ENCODE measurements at regions not wholly inside any gene's neighbourhood (a gene's known extent, or its start where the extent isn't known, plus 50 kb on each side); places are given as distances from the start of the nearest gene placed in this dataset.

DNA sequence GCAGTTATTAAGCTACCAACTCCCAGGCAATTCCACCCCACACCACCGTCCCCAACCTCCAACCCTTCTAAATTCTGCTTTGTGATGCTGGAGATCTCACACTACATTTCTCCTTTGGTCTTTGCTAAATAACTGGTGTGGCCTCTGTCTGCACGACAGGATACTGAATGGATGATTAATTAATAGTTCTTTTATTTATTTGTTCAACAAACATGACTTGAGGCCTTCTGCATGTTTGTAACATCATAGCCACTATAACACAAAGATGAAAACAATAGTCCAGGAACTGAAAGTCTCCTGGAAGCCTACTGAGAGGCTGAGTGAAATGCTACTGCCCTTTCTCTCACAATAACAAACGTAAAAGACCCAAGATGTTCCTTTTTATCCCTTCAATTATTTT is 609.5 kb upstream of the UBE2E2 start:
- TF ChIP-seq, protein P1, sequence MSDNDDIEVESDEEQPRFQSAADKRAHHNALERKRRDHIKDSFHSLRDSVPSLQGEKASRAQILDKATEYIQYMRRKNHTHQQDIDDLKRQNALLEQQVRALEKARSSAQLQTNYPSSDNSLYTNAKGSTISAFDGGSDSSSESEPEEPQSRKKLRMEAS (IDR thresholded peaks at IDR 0.05; ENCODE audit: insufficient read depth, insufficient read length), result no peak
- TF ChIP-seq FOS (IDR thresholded peaks at IDR 0.05; ENCODE audit: borderline replicate concordance, insufficient read depth, low read length) (no peak), POLR2AphosphoS5 (IDR thresholded peaks at IDR 0.05; ENCODE audit: insufficient read depth, low read depth, low read length) (no peak), EZH2 (IDR thresholded peaks at IDR 0.05; ENCODE audit: borderline replicate concordance, low read depth, low read length, severe bottlenecking) (no peak), POLR2A (IDR thresholded peaks at IDR 0.05; ENCODE audit: low read depth, low read length) (no peak), MYC (IDR thresholded peaks at IDR 0.05; ENCODE audit: low read depth, low read length) (no peak), JUN (IDR thresholded peaks at IDR 0.05; ENCODE audit: borderline replicate concordance, insufficient read depth, insufficient read length, low read depth) (no peak), GATA2 (IDR thresholded peaks at IDR 0.05; ENCODE audit: insufficient read depth, insufficient read length, low read depth, low read length) (no peak)
- TF ChIP-seq, protein P2, sequence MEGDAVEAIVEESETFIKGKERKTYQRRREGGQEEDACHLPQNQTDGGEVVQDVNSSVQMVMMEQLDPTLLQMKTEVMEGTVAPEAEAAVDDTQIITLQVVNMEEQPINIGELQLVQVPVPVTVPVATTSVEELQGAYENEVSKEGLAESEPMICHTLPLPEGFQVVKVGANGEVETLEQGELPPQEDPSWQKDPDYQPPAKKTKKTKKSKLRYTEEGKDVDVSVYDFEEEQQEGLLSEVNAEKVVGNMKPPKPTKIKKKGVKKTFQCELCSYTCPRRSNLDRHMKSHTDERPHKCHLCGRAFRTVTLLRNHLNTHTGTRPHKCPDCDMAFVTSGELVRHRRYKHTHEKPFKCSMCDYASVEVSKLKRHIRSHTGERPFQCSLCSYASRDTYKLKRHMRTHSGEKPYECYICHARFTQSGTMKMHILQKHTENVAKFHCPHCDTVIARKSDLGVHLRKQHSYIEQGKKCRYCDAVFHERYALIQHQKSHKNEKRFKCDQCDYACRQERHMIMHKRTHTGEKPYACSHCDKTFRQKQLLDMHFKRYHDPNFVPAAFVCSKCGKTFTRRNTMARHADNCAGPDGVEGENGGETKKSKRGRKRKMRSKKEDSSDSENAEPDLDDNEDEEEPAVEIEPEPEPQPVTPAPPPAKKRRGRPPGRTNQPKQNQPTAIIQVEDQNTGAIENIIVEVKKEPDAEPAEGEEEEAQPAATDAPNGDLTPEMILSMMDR (IDR thresholded peaks at IDR 0.05; ENCODE audit: extremely low read depth in 1 of 2, insufficient read depth in 1 of 2, low read depth in 1 of 2, low read length in 2 of 2), result no peak
- BruUV-seq (replicated peaks), result no TSS peak
- ChIA-PET CTCF (no interaction called here), POLR2A (no interaction called here)
- no peaks in the 10 kb centered on the region for H3K9me3 ChIP-seq (replicated peaks; ENCODE audit: control insufficient read depth, insufficient read depth, low read length)
- dilution Hi-C loops (cut with MboI; ENCODE audit: extremely low pct_ligation_motif_present, low sequenced_read_pairs) (no loop called here), intact Hi-C loops (cut with micrococcal nuclease) (no loop called here)
- H3K36me3 ChIP-seq (ENCODE audit: control insufficient read depth in 2 of 2, extremely low read depth in 1 of 2, insufficient read depth in 2 of 2, low read length in 2 of 2), result no peaks in the 10 kb centered on the region
- H3K4me3 ChIP-seq (replicated peaks in 1 of 3; ENCODE audit: insufficient read depth in 1 of 3, low read depth in 1 of 3, low read length in 3 of 3), result no peak overlapping the region
- H3K9ac ChIP-seq (replicated peaks; ENCODE audit: extremely low read depth, insufficient read depth, low read length), result no peak overlapping the region
- no peaks in the 10 kb centered on the region for H3K27me3 ChIP-seq (ENCODE audit: control insufficient read depth in 2 of 2, insufficient read depth in 2 of 2, low read length in 2 of 2)
- H3K9me1 ChIP-seq (replicated peaks; ENCODE audit: control insufficient read depth, extremely low read depth, insufficient read depth, low read length), result no peaks in the 10 kb centered on the region
- no peak overlapping the region for H2AFZ ChIP-seq (ENCODE audit: low read depth, low read length)
- FAIRE-seq, result no peak
- DNase-seq (ENCODE audit: low read depth, low spot score), result no peak
- H3K79me2 ChIP-seq (ENCODE audit: control insufficient read depth, insufficient read depth, low read length), result no peaks in the 10 kb centered on the region
- H3K4me1 ChIP-seq (ENCODE audit: control insufficient read depth, extremely low read depth, insufficient read depth, low read length), result no peaks in the 10 kb centered on the region
- H4K20me1 ChIP-seq (replicated peaks; ENCODE audit: control insufficient read depth, extremely low read depth, insufficient read depth, low read length), result no peaks in the 10 kb centered on the region
- no peak overlapping the region for H3K27ac ChIP-seq (ENCODE audit: insufficient read depth, low read depth, low read length)
- no peak overlapping the region for H3K4me2 ChIP-seq (ENCODE audit: insufficient read depth, low read length)

Data from endothelial cell of umbilical vein (primary cell).